GM12873 (cell line): ENCODE measurements at regions not wholly inside any gene's neighbourhood (a gene's known extent, or its start where the extent isn't known, plus 50 kb on each side); places are given as distances from the start of the nearest gene placed in this dataset.

Experiments used
- TF ChIP-seq, protein P1 (sequence below): IDR thresholded peaks from 2 replicates; pipeline ENCODE4 v1.5.1; 2012; ENCODE audit warnings: low read depth, mild to moderate bottlenecking, moderate library complexity, low read length, control low read depth; ENCODE audit not compliant: insufficient read depth; ENCODE audit errors: missing control alignments

GRCh38 chr4:19135895-19136633, 1114.5 kb upstream of the LCORL start:
- TF ChIP-seq, protein P1, sequence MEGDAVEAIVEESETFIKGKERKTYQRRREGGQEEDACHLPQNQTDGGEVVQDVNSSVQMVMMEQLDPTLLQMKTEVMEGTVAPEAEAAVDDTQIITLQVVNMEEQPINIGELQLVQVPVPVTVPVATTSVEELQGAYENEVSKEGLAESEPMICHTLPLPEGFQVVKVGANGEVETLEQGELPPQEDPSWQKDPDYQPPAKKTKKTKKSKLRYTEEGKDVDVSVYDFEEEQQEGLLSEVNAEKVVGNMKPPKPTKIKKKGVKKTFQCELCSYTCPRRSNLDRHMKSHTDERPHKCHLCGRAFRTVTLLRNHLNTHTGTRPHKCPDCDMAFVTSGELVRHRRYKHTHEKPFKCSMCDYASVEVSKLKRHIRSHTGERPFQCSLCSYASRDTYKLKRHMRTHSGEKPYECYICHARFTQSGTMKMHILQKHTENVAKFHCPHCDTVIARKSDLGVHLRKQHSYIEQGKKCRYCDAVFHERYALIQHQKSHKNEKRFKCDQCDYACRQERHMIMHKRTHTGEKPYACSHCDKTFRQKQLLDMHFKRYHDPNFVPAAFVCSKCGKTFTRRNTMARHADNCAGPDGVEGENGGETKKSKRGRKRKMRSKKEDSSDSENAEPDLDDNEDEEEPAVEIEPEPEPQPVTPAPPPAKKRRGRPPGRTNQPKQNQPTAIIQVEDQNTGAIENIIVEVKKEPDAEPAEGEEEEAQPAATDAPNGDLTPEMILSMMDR: no peak

DNA sequence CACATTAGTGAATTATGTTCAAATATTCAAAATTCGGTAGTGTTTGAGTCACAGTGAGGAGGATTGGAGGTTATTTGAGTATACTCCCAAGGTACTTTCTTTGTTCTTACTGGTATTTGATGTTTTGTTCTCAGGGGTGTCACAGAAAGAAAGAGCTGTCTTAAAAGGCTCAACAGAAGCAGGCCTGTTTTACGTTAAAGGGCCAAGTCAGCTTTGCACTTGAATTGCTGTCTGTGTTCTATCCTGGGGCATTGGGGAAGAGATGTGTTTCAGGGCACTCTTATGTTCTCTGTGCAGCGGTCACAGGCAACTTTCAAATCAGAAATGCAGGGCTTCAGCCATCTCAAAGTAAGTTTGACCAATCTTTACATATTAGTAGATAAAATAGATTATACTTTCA, 1113.1 kb upstream of the LCORL start:
- TF ChIP-seq, protein P1: no peak

DNA sequence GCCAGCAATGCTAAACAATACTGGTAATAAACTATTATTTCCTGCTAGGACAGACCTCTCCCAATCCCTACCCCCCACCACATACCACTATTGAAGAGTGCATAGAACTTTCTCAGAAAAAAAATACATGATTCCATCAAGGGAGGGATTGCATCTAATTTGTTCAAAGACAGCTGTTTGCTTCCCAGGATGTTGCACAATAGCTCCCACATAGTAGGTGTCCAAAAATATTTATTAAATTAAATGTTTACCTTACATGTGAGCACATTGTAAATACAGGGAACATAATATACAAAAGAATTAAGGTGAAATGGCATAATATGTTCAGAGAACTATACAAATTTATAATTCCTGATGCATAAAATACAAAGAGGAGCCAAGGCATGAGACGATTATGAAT, 1111.8 kb upstream of the LCORL start:
- TF ChIP-seq, protein P1: no peak

DNA sequence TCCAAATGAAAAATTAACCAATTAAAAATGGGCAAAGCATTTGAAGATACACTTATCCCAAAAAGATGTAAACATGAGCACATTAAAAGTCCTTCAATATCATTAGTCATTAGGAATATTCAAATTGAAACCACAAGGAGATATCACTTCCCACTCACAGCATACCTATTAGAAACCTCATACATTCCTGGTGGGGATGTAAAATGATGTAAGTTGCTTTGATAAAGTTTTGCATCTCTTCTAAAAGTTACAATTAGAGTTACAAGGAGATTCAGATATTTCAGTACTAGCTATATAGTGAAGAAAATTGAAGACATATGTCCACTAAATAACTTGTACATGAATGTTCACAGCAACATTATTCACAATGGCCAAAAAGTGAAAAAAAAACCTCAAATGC, 1109.3 kb upstream of the LCORL start:
- TF ChIP-seq, protein P1: no peak

- TF ChIP-seq, protein P1: no peak
These were observed 1106.6 kb upstream of the LCORL start for GRCh38 chr4:19128176-19128575.

- TF ChIP-seq, protein P1: no peak
These were observed 1105.3 kb upstream of the LCORL start for GRCh38 chr4:19126903-19127302.

DNA sequence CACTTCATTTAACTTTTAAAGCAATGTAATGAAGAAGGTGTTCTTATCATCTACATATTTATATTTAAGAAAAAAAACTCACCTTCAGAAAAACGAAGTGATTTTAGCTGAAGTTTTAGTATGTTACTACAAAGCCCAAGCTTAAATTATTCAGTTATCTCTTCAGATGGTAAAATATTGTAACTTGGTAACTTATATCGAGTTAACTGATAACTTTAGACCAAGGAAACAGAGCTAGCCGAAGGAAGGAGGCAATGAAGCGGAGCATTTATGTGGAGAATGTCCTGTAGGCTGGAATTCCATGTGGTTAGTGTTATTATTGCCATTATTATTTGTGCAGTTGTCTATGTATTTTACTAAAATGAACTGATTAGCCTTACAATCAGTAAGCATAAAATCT, 1102.1 kb upstream of the LCORL start:
- TF ChIP-seq, protein P1: no peak
